HG02759 (cell line): ENCODE measurements at regions not wholly inside any gene's neighbourhood (a gene's known extent, or its start where the extent isn't known, plus 50 kb on each side); places are given as distances from the start of the nearest gene placed in this dataset.
A peak's percentile ranks its signal among the peaks of the same experiment; 100 is the strongest.

Experiments
- ATAC-seq: cut with Tn5 transposase; IDR thresholded peaks from one replicate; pipeline ENCODE4 v1.9.1; 2021; ENCODE audit warnings: mild to moderate bottlenecking, moderate library complexity; ENCODE audit not compliant: unreplicated experiment

DNA sequence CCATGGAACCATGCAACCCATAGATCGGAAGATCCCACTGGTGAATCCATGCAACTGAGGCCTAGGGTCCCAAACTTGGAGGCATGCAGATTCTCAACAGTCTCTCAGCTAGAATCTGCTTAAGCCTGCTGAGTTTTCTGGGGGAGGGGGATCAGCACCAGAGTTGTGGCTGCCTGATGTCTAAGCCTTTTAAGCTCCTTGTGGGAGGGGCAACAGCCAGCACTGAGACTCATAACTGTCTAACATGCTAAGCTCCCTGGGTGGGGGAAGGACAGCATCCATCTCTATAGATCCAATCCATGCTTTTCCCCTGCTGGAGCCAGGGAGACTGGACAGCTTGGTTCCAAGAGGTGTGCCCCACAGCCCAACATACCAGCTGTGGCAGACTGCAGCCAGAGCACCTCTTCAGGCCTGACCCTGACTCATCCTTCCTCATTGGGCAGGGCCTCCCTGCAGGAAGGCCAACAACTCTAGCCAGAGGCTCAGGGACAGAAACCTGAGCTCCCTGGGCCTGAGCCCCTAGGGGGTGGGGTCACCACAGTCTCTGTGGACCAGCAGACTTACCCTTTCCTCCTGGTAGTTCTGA, 300.1 kb upstream of the SLC7A11 start:
- ATAC-seq, result no peak

DNA sequence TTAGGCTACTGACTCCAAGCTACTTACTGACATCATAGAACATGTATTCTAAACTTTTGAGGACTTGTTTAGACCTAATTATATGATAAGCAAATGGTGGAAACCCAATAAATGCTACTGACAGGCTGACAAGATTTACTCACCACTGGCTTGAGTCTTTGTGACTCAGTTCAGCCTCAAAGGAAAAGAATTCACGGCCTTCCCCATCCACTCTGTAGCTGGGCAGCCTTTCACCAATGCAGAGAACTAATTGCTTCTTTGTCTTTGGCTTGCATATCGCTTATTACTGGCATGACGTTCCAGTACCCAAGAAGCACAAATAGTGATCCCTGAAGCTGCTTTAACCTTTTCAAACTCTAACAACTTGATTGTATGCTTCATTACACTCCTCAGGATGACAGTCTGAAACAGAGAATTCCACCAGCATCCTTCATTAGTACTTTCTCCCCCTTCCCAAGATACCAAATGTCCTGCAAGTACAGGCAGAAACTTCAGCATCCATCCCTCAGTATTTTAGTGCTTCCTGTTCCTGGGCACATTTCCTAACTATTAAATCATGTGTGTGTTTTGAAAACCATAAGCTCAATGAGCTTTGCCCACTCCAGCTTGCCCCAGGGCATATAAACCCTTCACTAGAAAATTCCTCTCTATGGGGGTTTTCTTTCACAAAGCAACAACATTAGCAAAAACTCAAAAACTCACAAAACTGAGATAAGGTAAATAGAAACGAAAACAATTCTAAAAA, 298.1 kb upstream of the SLC7A11 start:
- ATAC-seq, result no peak

DNA sequence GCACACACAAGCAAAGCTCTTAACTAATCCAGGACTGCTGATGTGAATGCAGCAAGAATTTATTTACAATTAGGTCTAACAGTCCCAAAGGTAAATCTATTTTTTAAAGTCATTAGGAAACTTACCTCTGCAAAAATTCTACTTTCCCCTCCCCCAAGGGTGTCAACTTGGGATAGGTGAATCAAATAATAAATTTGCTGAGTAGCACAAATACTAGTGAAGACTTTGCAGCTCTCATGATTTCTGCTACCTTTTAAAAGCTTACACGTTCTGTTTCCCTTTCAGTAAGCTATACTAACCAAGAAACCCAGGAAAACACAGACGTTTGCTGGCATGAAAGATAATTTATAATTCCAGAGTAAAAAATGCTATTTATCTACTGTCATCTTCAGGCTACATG, 296.6 kb upstream of the SLC7A11 start:
- no peak for ATAC-seq

DNA sequence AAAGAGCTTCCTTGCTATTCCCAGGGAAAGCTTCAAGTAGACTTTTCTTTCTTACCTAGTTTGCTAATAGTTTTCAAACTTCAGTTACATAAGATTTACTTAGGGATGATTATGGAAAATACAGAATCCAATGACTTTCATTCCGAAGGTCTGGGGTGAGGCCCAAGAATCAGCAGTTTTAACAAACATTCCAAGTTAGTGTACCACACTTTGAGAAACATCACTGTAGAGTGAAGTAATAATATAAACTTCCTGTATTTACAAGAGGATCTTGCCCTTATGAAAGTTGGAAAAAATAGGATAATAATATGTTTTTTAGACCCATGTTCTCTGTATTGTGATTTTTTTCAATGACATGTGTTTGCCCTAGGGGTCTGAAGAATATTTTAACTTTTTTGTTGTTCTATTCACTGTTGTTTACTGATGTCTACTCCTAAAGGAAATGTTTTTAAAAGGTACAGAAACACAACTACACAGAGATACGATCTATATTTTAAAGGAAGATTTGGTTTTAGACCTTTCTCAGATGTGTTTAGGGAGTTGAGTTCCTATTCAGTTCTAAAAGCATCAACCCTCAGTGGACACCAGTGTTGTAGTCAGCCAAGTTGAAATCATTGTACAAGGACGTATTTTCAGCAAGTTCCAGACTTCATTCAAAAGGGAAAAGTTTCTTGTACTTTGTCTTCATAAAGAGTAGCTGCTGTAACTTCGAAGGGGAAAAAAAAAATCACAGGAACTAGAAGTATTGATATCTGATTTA, 295.8 kb upstream of the SLC7A11 start:
- no peak for ATAC-seq

DNA sequence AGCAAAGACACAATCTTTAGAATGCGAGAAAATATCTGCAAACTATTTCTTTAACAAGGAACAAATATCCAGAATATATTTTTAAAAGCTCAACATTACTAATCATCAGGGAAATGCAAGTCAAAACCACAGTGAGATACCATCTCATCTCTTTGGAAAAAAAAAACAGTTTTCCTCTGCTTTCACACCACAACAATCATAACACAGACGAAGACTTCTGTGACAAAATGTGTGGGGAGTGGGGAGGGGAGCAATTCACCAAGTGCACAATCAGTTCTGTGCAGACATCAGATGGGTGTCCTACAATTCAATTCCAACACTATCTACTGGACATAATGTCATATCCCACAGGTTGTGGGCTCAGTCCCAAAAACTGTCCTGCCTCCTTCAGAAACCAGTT, 293.2 kb upstream of the SLC7A11 start:
- ATAC-seq, result no peak

DNA sequence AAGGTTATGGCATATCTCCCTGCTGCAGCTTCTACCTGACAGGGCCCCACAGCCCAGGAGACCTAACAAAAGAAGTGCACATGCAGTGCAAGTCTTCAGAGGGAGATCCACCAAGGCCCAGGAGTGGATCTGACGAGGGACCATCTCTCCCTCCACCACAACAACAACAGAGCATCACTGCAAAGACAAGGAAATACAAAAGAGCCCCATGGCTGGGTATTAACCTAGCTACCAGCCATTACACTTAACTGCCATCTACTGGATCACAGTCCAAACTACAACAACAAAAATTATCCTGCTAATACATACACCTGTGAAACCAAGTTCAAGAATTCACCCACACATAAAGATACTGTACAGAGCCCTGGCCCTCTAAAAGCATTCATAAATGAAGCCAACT, 280.2 kb upstream of the SLC7A11 start:
- ATAC-seq, result peak; percentile 63

DNA sequence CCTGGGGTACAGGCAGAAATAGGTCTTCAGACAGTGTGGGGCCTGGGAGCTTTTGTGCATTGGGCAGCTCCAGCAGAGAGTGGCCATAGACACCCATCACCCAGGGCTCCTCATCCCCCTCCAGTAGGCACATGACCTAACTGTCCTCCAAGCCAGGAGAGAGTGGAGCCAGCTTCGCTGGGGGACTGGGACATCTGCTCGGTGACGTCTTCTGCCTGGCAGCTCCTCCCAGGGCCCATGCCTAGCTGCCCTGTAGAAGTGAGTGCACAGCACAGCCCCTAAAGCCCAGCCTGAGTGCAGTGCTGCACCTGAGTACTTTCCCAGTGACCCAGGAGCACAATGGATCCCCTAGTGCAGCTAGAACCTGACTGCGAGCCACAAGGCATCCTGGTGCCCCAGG, 279.7 kb upstream of the SLC7A11 start:
- ATAC-seq, result no peak

DNA sequence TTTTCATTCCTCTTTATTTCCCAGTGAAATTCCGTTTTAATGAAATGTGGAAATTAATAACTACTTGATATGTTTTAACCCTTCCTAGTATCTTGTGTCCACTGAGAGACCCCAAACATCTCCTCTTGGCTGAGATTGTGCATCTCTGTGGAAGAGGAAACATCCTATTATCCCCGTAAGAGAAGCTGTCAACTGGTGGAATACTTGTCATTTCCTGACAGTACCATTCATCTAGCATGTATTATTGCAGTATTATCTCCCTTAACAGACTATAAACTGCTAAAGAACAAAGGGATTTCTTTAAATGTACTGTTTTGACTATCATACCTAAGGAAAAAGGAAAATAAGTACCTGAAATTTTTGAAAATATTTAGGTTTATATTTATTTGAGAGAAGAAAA, 277.3 kb upstream of the SLC7A11 start:
- no peak for ATAC-seq

DNA sequence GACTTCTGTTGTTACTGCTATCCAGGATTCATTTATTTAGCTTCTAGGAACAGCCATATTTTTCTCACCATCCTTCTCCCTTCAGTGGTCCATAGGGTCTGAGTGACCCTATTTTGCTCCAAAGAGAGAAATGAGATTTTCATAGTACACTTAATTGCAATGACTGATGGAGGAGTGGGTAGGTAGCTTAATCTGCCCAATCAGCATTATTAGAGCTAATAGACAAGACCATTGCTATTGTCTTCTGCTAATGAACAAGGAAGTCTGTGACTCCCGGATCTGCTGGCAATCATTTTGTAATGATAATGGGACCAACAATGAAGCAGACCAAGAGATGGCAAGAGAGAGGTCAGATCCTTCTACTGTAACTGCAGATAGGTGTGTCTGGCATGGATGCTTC, 271.4 kb upstream of the SLC7A11 start:
- no peak for ATAC-seq

DNA sequence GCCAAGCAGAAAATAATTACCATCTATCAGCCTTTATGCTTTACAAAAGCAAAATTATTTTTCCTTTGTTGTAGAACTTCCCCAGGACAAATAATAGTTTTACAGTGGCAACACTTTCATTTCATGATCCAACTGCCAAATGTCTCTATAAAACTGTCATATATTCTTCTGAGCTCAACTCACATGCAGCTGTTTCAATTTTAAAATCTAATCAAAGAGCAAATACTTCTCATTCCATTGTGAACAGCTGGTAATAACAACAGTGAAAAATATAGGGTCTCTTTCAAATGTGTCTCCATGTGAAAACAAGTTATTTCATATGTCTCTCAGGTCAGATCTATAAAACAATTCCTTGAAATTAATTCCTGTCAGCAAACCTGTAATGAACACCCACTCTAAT, 270.6 kb upstream of the SLC7A11 start:
- ATAC-seq, result no peak

DNA sequence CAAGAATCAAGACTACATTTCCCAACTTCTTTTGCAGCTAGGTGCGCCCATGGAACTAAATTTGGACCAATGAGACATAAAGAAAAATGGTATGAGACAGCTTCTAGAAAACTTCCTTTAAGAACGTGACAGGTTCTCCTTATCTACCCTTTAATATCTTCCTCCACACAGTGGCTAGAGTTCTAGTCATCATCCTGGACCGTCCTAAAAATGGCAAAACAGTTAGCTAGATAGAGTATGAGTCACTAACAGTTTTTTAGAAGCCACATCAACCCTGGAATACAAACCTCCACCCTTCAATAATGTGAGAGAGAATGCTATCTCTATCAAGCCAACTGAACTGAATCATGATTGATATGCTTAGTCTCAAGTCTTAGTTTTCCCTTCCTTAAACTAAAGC, 267.9 kb upstream of the SLC7A11 start:
- ATAC-seq, result no peak

DNA sequence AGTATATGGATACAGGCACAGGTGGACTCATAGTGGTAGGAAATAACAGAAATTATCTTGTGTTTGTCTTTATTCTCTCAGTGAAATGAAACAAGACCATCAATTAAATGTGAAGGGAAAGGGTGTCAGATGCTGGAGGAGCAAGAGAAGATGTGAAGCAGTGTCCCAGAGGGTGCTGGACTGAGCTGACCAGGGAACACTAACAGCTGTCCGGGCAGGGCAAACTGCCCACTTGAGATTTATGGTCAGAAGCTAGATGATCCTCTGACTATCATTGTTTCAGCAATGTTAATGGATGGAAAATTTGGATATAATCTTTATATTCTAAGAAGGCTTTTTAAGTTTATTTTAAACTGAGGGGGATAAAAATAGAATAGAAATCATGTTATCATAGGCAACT, 267.2 kb upstream of the SLC7A11 start:
- ATAC-seq, result no peak

DNA sequence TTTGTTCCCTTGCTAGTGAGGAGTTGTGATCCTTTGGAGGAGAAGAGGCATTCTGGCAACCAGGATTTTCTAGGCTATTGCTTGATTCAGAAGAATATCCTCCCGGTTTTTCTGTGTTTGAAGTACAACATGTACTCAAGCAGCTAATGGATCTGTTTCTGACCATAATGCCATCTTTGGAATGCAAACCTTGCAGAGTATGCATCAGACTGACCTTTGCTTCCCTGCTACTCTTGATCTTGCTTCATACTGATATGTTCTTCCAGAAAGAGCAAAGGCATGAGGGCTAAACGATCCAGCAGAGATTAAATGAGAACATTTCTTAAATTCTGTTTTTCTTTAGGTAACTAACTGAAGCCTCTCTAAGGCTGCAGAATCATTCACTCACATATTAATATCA, 265.4 kb upstream of the SLC7A11 start:
- ATAC-seq, result no peak

DNA sequence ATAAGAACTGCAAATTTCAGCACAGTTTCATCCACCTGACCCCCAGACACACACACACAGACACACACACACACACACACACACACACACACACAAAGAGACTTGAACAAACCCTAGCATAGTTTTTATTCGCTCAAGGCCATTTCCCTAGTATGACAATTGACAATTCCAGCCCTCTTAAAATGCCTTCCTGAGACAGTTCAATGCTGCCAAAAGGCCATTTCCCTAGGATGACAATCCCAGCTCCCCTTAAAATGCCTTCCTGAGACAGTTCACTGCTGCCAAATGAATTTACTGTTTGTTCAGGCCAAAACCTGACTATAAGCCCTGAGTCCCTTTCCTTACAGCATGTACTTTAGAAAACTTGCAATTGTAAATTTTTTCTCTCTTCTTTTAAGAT, 259.5 kb upstream of the SLC7A11 start:
- no peak for ATAC-seq

DNA sequence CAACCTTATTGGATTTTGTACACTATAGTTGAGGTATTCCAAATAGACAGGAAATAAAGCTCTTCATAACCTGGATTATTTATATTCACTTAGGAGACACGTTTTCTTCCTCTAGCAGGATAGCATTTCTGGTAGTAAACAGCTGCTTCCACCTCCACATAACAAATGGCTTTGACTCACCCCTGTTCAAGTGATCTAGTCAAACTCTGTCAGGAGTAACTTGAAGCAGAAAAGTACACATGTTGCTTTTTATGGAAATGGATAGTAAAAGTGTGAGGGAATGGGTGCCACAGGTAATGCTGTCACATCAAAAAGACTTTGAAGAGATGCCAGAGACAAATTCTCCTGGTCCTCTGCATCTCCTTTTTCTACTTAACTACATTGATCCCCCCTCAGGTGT, 258.7 kb upstream of the SLC7A11 start:
- ATAC-seq, result no peak

DNA sequence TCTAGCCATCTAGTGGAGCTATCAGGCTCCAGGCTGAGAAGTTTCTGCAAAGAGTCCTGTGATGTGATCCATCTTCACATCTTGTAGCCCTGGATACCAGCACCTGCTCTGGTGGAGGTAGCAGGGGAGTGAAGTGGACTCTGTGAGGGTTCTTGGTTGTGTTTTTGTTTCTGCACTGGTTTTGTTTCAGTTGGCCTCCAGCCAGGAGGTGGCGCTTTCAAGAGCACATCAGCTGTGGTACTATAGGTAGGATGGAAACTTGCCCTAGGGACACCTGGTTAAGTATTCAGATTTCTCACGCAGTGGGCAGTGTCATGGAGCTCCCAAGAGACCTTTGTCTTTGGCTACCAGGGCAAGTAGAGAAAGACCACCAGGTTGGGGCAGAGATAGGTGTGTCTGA, 257.5 kb upstream of the SLC7A11 start:
- no peak for ATAC-seq

DNA sequence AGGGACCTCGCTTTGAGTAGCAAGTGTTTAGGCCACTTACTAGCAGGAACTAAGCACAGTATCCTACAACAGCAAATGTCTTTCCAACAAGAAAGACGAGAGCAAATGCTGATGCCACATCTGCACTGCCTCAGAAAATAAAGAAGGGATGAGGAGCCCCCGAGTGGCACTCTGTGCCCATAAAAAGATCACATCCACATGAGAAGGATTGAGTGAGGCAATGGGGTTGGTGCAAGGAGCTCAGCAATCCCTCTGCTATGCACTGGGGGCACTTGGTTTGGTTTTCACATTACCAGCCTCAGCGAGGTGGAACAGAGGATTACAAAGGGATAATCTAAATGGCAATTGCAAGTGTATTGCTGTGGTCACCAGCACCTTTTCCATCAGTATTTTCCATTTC, 252.8 kb upstream of the SLC7A11 start:
- peak; percentile 52 for ATAC-seq

DNA sequence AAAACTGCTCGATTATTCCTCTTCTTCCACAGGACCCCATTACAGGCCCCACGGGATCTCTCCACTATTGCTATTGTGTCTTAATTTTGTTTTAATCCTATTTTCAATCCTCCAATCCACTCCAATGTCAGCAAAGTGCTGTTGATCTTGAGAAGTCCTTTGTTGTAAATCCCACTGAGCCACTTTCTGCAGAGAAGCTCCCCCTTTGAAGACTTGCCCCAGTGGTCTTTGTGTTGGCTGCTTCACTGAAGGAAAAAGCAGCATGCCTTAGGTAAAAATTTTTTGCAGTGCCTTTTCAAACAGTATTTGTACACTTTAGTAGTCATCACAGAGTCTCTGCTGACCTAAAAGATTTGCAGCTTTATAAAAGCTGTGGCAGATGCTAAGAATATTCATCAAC, 252.0 kb upstream of the SLC7A11 start:
- no peak for ATAC-seq

DNA sequence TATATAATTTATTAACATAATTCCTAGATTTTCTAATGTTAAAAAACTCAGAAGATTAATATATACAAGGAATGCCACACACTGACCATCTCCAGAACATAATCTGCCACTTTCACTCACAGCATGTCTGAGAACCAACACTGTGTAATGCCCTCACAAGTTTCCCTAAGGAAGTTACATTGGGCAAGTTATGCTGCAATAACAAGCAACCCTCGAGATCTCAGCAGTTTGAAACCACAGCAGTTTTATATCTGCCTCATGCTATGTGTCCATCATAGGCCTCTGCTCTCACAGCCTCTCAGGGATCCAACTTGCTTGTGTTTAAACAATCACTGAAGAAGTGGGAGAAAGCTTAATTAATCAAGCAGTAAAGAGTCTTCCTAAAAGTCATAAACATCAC, 250.0 kb upstream of the SLC7A11 start:
- ATAC-seq, result no peak

DNA sequence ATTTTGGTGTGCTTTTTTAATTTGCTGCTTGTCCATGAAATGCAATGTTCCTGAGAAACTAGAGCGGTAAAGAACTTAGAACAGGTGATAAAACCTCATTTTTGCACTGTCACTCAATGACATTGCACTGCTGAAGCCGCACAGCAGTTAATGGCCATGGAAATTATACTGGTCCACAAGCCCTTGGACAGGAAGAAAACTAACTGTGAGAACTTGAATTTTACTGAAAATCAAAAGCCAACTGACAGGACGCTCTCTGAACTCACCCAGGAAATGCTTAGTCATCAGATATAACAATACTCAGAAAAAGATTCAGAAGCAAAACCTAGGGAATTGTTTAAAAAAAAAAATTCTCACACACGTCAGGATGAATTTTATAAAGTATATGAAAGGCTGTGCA, 246.4 kb upstream of the SLC7A11 start:
- ATAC-seq, result no peak

DNA sequence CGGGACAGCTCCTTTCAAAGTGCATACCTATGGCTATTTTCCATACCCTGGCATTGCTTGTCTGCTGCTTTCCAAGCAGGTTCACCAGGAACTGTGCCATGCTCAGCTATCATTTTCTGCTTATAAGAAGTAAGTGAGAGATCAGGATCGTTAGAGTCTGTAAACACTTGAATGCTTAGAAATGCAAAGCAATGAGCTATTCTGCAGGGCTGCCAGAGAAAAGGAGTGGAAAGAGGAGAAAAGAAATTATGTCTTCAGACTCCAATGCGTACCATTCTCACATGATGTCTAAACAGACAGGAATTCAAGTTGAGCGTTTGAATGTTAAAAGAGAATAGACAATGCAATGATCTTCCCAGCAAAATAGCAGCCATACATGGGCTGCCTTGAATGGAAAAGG, 245.5 kb upstream of the SLC7A11 start:
- ATAC-seq, result no peak

DNA sequence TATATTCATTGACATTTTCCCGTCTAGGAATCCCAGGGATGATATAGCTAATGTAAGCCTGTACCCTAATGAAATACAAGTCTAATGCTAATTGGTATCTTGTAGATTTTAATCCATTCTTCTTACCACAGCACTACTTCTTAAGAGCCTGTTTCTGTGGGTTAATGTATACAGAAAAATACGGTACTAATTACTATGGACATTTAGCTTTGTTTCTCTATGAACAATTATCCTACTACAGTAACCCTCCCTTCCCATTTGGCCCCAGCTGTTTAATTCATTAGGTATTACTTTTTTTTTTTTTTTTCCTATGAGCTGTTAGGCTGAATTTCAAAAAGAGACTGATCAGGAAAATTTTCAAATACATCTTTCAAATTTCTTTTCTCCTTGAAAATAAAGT, 245.1 kb upstream of the SLC7A11 start:
- no peak for ATAC-seq
